GM23338 (cell line): ENCODE measurements at regions not wholly inside any gene's neighbourhood (a gene's known extent, or its start where the extent isn't known, plus 50 kb on each side); places are given as distances from the start of the nearest gene placed in this dataset.
"Not testable (repeated sequence)": the region's sequence is repeated elsewhere in the genome, so short reads cannot be mapped to it uniquely, and the experiment has no call there.

Experiments
- ATAC-seq: fragments of 200-7000 bp; cut with Tn5 transposase; 3 replicates; pipeline ENCODE4 v1.9.1; 2020
- DNase-seq: peaks from one replicate; pipeline ENCODE4 v3.0.0-alpha.2; 2015; ENCODE audit warnings: low spot score
- H2AFZ ChIP-seq: fragments of 200-600 bp; sonication (generic); 2 replicates; pipeline ENCODE4 v1.8.0; 2016; ENCODE audit warnings: antibody characterized with exemption, mild to moderate bottlenecking, moderate library complexity
- H3F3A ChIP-seq: fragments of 200-600 bp; sonication (generic); replicated peaks from 2 replicates; pipeline ENCODE4 v1.8.0; 2017; ENCODE audit warnings: antibody characterized with exemption, mixed run types, low read depth
- H3K27ac ChIP-seq: fragments of 200-600 bp; sonication (generic); 2 replicates; pipeline ENCODE4 v1.6.1; 2016; ENCODE audit warnings: low read depth
- H3K27me3 ChIP-seq: fragments of 200-600 bp; sonication (generic); 2 replicates; pipeline ENCODE4 v1.8.0; 2016; ENCODE audit warnings: mild to moderate bottlenecking, mixed run types, moderate library complexity; ENCODE audit not compliant: insufficient read depth
- H3K36me3 ChIP-seq: fragments of 200-600 bp; sonication (generic); 2 replicates; pipeline ENCODE4 v1.8.0; 2016; ENCODE audit warnings: mild to moderate bottlenecking; ENCODE audit not compliant: insufficient read depth
- H3K4me1 ChIP-seq: fragments of 200-600 bp; sonication (generic); 2 replicates; pipeline ENCODE4 v1.8.0; 2016; ENCODE audit warnings: mild to moderate bottlenecking, moderate library complexity; ENCODE audit not compliant: insufficient read depth
- H3K4me2 ChIP-seq: fragments of 200-600 bp; sonication (generic); 2 replicates; pipeline ENCODE4 v1.7.1; 2017; ENCODE audit warnings: mixed run types
- H3K4me3 ChIP-seq: fragments of 200-600 bp; sonication (generic); 2 replicates; pipeline ENCODE4 v1.6.1; 2016; ENCODE audit warnings: mixed run types
- H3K79me2 ChIP-seq: fragments of 200-600 bp; sonication (generic); replicated peaks from 2 replicates; pipeline ENCODE4 v1.8.0; 2017; ENCODE audit warnings: mild to moderate bottlenecking; ENCODE audit not compliant: insufficient read depth
- H3K9me2 ChIP-seq: fragments of 200-600 bp; sonication (generic); 2 replicates; pipeline ENCODE4 v1.8.0; 2017; ENCODE audit not compliant: insufficient read depth
- H4K20me1 ChIP-seq: fragments of 200-600 bp; sonication (generic); replicated peaks from 2 replicates; pipeline ENCODE4 v1.8.0; 2017; ENCODE audit warnings: mild to moderate bottlenecking; ENCODE audit not compliant: insufficient read depth
- H3K27ac Mint-ChIP-seq: 2 replicates; pipeline ENCODE4 v1.8.0; 2020; ENCODE audit warnings: inconsistent platforms, mild to moderate bottlenecking, moderate library complexity, mixed read lengths
- H3K27me3 Mint-ChIP-seq: 3 replicates; pipeline ENCODE4 v1.8.0; 2022; ENCODE audit warnings: low read depth, mild to moderate bottlenecking, moderate library complexity, mixed read lengths, inconsistent platforms; ENCODE audit not compliant: insufficient read depth, poor library complexity
- H3K36me3 Mint-ChIP-seq: 3 replicates; pipeline ENCODE4 v1.8.0; 2021; ENCODE audit warnings: low read depth, mild to moderate bottlenecking, inconsistent platforms, moderate library complexity, mixed read lengths
- H3K4me1 Mint-ChIP-seq: 3 replicates; pipeline ENCODE4 v1.8.0; 2020; ENCODE audit warnings: mild to moderate bottlenecking, inconsistent platforms, mixed read lengths
- H3K4me3 Mint-ChIP-seq: 3 replicates; pipeline ENCODE4 v1.8.0; 2021; ENCODE audit warnings: moderate library complexity, mild to moderate bottlenecking, inconsistent platforms, mixed read lengths
- H3K9me3 Mint-ChIP-seq: 3 replicates; pipeline ENCODE4 v1.8.0; 2020; ENCODE audit warnings: moderate library complexity, mild to moderate bottlenecking, inconsistent platforms, mixed read lengths
- CREB1 ChIP-seq: fragments of 250-450 bp; sonication (Bioruptor Pico); IDR thresholded peaks from 2 replicates; pipeline ENCODE4 v1.5.0; 2020; ENCODE audit warnings: low read depth, mild to moderate bottlenecking, moderate library complexity
- CTCF ChIP-seq, 2 experiments: fragments of 200-600 bp in 1 of 2; sonication (generic) in 1 of 2; conservative IDR thresholded peaks; 2 replicates each; pipeline versions ENCODE4 v1.5.1 to v1.6.1; 2016 to 2017; ENCODE audit warnings: antibody characterized with exemption in 2 of 2, low read depth in 2 of 2, mild to moderate bottlenecking in 2 of 2, moderate library complexity in 1 of 2
- EZH2 ChIP-seq: fragments of 200-600 bp; sonication (generic); IDR thresholded peaks from one replicate; pipeline ENCODE4 v1.8.0; 2017; ENCODE audit warnings: antibody characterized with exemption, mild to moderate bottlenecking, low read depth; ENCODE audit not compliant: unreplicated experiment
- REST ChIP-seq: IDR thresholded peaks from one replicate; pipeline ENCODE4 v1.6.1; 2018; ENCODE audit warnings: antibody characterized with exemption; ENCODE audit not compliant: unreplicated experiment
- ZNF331 ChIP-seq: fragments of 250-450 bp; sonication (Bioruptor Pico); IDR thresholded peaks from 2 replicates; pipeline ENCODE4 v1.5.0; 2020; ENCODE audit warnings: low read depth, mild to moderate bottlenecking, moderate library complexity
- ZNF462 ChIP-seq: fragments of 250-450 bp; sonication (Bioruptor Pico); IDR thresholded peaks from 2 replicates; pipeline ENCODE4 v1.5.0; 2020; ENCODE audit warnings: mild to moderate bottlenecking, moderate library complexity

GRCh38 chrX:75596178-75596577 is 73.3 kb upstream of the ZDHHC15 start (continued):
- no peak for TF ChIP-seq ZNF462
- TF ChIP-seq REST, result no peak
- TF ChIP-seq ZNF331 (CRISPR knock-in tag), result no peak
- TF ChIP-seq EZH2, result no peak
- no peak for TF ChIP-seq CTCF (conservative IDR thresholded peaks at IDR 0.05; ENCODE audit: low read depth in 2 of 2)
- TF ChIP-seq CREB1, result no peak

GRCh38 chrX:75593186-75593585 is 70.3 kb upstream of the ZDHHC15 start:
- not testable (repeated sequence) for H3K36me3 ChIP-seq, H3K4me3 ChIP-seq, H3K27me3 ChIP-seq, H3K9me2 ChIP-seq, H3K4me3 Mint-ChIP-seq, ATAC-seq, H3K79me2 ChIP-seq, H3K4me2 ChIP-seq, H3K27ac ChIP-seq, DNase-seq, H4K20me1 ChIP-seq, H3K27ac Mint-ChIP-seq, H3K4me1 Mint-ChIP-seq, H3F3A ChIP-seq, H3K36me3 Mint-ChIP-seq, H3K4me1 ChIP-seq, H2AFZ ChIP-seq, H3K27me3 Mint-ChIP-seq
- peaks cover 10% of the 10 kb centered on the region; the same call in 2 of the 3 replicates for H3K9me3 Mint-ChIP-seq
